ENCODE measurements at regions not wholly inside any gene's neighbourhood (a gene's known extent, or its start where the extent isn't known, plus 50 kb on each side); places are given as distances from the start of the nearest gene placed in this dataset.

DNA sequence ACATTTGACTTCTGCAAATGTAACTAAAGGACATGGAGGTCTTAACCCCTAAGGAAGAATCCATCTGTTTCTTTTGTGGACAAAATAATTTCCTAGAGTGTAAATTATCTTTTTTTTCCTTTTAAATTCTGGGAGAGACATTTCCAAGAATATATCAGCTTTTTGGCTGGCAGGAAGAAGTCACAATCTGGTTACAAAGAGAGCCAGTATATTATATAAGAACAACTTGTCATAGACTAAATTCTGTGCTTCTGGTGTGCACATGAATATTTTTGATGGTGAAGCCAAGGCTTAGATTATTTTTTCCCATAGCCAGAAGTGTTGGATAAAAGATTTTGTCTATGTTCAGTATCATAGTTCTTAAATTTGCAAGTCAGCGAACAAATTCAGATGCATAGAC is 500.6 kb downstream of the XIRP2 start:
- Histone ChIP-seq H3K36me3 (no peaks in the 10 kb centered on the region), H3K4me1 (no peaks in the 10 kb centered on the region), H3K27me3 (no peaks in the 10 kb centered on the region), H3K27ac (no peak overlapping the region), H3K9me3 (no peaks in the 10 kb centered on the region), H3K4me3 (no peak overlapping the region)
- DNase-seq (ENCODE audit: low spot score): no peak
- TF ChIP-seq, protein P1, sequence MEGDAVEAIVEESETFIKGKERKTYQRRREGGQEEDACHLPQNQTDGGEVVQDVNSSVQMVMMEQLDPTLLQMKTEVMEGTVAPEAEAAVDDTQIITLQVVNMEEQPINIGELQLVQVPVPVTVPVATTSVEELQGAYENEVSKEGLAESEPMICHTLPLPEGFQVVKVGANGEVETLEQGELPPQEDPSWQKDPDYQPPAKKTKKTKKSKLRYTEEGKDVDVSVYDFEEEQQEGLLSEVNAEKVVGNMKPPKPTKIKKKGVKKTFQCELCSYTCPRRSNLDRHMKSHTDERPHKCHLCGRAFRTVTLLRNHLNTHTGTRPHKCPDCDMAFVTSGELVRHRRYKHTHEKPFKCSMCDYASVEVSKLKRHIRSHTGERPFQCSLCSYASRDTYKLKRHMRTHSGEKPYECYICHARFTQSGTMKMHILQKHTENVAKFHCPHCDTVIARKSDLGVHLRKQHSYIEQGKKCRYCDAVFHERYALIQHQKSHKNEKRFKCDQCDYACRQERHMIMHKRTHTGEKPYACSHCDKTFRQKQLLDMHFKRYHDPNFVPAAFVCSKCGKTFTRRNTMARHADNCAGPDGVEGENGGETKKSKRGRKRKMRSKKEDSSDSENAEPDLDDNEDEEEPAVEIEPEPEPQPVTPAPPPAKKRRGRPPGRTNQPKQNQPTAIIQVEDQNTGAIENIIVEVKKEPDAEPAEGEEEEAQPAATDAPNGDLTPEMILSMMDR (IDR thresholded peaks at IDR 0.05): no peak

GRCh38 chr2:167388497-167388896 is 500.2 kb downstream of the XIRP2 start:
- TF ChIP-seq, protein P1 (IDR thresholded peaks at IDR 0.05): no peak

DNA sequence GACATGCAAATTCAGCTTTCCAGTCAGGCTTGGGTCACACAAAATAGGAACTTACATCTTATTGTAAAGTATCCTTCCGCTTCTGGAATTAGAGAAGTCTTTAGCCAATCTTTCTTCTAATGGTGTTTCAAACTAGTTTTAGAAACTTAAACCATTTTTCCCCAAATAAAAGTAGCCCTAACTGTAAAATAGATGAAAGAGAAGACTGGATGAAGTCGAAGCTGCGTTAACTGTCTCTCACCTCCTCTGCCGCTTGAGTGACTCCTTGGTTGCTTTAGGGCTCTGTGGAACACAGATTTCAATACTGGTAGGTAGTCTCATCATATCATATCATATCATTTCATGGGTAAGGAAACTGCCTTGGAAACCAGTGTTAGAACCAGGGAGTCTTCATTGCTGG is 498.4 kb downstream of the XIRP2 start:
- Histone ChIP-seq H3K27me3 (no peaks in the 10 kb centered on the region), H3K27ac (no peak overlapping the region), H3K36me3 (no peaks in the 10 kb centered on the region), H3K4me3 (no peak overlapping the region), H3K4me1 (no peaks in the 10 kb centered on the region), H3K9me3 (no peaks in the 10 kb centered on the region)
- DNase-seq (ENCODE audit: low spot score): no peak
- TF ChIP-seq, protein P1 (IDR thresholded peaks at IDR 0.05): no peak

More at GRCh38 chr2:167388497-167388896, 500.2 kb downstream of the XIRP2 start:
- Histone ChIP-seq H3K9me3 (no peaks in the 10 kb centered on the region), H3K27ac (no peak overlapping the region), H3K4me3 (no peak overlapping the region), H3K4me1 (no peaks in the 10 kb centered on the region), H3K27me3 (no peaks in the 10 kb centered on the region), H3K36me3 (no peaks in the 10 kb centered on the region)
- DNase-seq (ENCODE audit: low spot score): no peak

DNA sequence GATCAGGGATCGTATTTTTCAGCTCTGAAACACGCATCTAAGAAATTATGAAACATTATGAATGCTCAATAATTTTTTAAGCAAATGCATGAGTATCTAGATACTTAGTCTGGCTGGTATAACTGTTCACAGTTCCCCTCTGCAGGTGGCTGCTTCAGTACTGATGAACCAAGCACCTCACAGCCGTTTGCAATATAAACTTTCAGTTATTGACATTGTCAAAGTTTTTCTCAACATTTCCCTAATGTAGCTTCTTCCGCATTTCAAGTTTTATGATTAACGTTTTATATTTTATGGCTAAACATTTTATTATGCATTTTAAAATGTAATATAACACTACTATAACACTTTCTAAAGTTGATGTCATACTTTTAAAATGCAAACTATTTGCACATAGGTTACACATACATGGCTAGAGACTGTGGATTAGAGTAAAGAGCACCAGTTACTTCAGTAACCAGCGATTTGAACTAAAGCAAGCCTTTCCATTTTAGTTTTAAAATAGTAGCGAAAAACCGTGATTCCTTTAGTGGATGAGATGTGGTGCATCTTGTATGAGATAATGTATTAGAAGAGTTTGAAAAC is 495.4 kb downstream of the XIRP2 start:
- Histone ChIP-seq H3K36me3 (no peaks in the 10 kb centered on the region), H3K4me1 (no peaks in the 10 kb centered on the region), H3K4me3 (no peak overlapping the region), H3K27ac (no peak overlapping the region), H3K27me3 (no peaks in the 10 kb centered on the region), H3K9me3 (no peaks in the 10 kb centered on the region)
- DNase-seq (ENCODE audit: low spot score): no peak
- TF ChIP-seq, protein P1 (IDR thresholded peaks at IDR 0.05): no peak

DNA sequence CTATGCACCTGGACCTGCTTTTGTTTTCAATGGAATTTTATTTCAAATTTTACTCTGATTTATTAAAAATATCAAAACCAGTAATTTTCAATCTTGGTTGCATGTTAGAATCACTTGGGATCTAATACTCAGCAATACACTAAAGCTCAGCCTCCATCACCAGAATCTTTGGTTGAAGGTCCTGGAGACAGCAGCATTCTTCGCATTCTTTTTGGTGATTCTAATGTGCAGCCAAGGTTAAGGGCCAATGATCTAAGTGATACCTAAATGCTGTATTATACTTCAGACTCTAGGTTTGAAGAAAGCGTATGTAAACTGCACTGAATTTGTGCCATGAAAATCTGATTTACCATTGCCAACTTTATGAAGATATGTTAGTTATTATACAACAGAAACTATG is 493.1 kb downstream of the XIRP2 start:
- TF ChIP-seq, protein P1 (IDR thresholded peaks at IDR 0.05): no peak
- Histone ChIP-seq H3K27ac (no peak overlapping the region), H3K4me1 (no peaks in the 10 kb centered on the region), H3K36me3 (no peaks in the 10 kb centered on the region), H3K4me3 (no peak overlapping the region), H3K9me3 (no peaks in the 10 kb centered on the region), H3K27me3 (no peaks in the 10 kb centered on the region)
- no peak for DNase-seq (ENCODE audit: low spot score)

- Histone ChIP-seq H3K9me3 (no peaks in the 10 kb centered on the region), H3K27ac (no peak overlapping the region), H3K27me3 (no peaks in the 10 kb centered on the region), H3K4me3 (no peak overlapping the region), H3K36me3 (no peaks in the 10 kb centered on the region), H3K4me1 (no peaks in the 10 kb centered on the region)
- TF ChIP-seq, protein P1 (IDR thresholded peaks at IDR 0.05): no peak
- no peak for DNase-seq (ENCODE audit: low spot score)
Measured at GRCh38 chr2:167380555-167380954, 492.3 kb downstream of the XIRP2 start.
